ENCODE measurements at regions not wholly inside any gene's neighbourhood (a gene's known extent, or its start where the extent isn't known, plus 50 kb on each side); places are given as distances from the start of the nearest gene placed in this dataset.

DNA sequence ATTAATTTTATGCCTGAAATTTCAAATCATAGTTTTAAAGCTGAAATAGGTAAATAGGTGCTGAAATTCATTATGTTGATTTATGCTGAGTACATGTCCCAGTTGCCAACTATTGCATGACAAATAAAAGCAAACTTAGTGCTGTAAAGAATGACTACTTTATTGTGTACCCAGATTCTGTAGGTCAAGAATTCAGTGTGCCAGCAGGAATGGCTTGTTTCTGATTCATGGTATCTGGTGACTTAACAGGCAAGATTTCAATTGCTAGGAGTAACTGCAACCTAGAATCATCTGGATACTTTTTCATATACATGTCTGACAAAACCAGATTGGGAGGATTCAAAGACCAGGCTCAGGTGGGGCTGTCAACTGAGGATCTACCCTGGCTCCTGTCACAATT is 678.4 kb upstream of the ADAMTS5 start (continued):
- TF ChIP-seq, protein P1, sequence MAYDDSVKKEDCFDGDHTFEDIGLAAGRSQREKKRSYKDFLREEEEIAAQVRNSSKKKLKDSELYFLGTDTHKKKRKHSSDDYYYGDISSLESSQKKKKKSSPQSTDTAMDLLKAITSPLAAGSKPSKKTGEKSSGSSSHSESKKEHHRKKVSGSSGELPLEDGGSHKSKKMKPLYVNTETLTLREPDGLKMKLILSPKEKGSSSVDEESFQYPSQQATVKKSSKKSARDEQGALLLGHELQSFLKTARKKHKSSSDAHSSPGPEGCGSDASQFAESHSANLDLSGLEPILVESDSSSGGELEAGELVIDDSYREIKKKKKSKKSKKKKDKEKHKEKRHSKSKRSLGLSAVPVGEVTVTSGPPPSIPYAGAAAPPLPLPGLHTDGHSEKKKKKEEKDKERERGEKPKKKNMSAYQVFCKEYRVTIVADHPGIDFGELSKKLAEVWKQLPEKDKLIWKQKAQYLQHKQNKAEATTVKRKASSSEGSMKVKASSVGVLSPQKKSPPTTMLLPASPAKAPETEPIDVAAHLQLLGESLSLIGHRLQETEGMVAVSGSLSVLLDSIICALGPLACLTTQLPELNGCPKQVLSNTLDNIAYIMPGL (CRISPR knock-in tag; IDR thresholded peaks at IDR 0.05): no peak
- TF ChIP-seq, protein P2, sequence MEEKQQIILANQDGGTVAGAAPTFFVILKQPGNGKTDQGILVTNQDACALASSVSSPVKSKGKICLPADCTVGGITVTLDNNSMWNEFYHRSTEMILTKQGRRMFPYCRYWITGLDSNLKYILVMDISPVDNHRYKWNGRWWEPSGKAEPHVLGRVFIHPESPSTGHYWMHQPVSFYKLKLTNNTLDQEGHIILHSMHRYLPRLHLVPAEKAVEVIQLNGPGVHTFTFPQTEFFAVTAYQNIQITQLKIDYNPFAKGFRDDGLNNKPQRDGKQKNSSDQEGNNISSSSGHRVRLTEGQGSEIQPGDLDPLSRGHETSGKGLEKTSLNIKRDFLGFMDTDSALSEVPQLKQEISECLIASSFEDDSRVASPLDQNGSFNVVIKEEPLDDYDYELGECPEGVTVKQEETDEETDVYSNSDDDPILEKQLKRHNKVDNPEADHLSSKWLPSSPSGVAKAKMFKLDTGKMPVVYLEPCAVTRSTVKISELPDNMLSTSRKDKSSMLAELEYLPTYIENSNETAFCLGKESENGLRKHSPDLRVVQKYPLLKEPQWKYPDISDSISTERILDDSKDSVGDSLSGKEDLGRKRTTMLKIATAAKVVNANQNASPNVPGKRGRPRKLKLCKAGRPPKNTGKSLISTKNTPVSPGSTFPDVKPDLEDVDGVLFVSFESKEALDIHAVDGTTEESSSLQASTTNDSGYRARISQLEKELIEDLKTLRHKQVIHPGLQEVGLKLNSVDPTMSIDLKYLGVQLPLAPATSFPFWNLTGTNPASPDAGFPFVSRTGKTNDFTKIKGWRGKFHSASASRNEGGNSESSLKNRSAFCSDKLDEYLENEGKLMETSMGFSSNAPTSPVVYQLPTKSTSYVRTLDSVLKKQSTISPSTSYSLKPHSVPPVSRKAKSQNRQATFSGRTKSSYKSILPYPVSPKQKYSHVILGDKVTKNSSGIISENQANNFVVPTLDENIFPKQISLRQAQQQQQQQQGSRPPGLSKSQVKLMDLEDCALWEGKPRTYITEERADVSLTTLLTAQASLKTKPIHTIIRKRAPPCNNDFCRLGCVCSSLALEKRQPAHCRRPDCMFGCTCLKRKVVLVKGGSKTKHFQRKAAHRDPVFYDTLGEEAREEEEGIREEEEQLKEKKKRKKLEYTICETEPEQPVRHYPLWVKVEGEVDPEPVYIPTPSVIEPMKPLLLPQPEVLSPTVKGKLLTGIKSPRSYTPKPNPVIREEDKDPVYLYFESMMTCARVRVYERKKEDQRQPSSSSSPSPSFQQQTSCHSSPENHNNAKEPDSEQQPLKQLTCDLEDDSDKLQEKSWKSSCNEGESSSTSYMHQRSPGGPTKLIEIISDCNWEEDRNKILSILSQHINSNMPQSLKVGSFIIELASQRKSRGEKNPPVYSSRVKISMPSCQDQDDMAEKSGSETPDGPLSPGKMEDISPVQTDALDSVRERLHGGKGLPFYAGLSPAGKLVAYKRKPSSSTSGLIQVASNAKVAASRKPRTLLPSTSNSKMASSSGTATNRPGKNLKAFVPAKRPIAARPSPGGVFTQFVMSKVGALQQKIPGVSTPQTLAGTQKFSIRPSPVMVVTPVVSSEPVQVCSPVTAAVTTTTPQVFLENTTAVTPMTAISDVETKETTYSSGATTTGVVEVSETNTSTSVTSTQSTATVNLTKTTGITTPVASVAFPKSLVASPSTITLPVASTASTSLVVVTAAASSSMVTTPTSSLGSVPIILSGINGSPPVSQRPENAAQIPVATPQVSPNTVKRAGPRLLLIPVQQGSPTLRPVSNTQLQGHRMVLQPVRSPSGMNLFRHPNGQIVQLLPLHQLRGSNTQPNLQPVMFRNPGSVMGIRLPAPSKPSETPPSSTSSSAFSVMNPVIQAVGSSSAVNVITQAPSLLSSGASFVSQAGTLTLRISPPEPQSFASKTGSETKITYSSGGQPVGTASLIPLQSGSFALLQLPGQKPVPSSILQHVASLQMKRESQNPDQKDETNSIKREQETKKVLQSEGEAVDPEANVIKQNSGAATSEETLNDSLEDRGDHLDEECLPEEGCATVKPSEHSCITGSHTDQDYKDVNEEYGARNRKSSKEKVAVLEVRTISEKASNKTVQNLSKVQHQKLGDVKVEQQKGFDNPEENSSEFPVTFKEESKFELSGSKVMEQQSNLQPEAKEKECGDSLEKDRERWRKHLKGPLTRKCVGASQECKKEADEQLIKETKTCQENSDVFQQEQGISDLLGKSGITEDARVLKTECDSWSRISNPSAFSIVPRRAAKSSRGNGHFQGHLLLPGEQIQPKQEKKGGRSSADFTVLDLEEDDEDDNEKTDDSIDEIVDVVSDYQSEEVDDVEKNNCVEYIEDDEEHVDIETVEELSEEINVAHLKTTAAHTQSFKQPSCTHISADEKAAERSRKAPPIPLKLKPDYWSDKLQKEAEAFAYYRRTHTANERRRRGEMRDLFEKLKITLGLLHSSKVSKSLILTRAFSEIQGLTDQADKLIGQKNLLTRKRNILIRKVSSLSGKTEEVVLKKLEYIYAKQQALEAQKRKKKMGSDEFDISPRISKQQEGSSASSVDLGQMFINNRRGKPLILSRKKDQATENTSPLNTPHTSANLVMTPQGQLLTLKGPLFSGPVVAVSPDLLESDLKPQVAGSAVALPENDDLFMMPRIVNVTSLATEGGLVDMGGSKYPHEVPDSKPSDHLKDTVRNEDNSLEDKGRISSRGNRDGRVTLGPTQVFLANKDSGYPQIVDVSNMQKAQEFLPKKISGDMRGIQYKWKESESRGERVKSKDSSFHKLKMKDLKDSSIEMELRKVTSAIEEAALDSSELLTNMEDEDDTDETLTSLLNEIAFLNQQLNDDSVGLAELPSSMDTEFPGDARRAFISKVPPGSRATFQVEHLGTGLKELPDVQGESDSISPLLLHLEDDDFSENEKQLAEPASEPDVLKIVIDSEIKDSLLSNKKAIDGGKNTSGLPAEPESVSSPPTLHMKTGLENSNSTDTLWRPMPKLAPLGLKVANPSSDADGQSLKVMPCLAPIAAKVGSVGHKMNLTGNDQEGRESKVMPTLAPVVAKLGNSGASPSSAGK (IDR thresholded peaks at IDR 0.05): no peak
- no peak for TF ChIP-seq ZNF79 (CRISPR knock-in tag; IDR thresholded peaks at IDR 0.05; ENCODE audit: low read depth)
- TF ChIP-seq CBX8 (IDR thresholded peaks at IDR 0.05; ENCODE audit: borderline replicate concordance, extremely low read depth, low read depth, low read length, poor library complexity, severe bottlenecking): no peak
- no peak for TF ChIP-seq GTF2E2 (tag; IDR thresholded peaks at IDR 0.05)
